Skin of body (tissue), 1 donor: ENCODE measurements at regions not wholly inside any gene's neighbourhood (a gene's known extent, or its start where the extent isn't known, plus 50 kb on each side); places are given as distances from the start of the nearest gene placed in this dataset.

Experiments
- DNase-seq: peaks from one replicate; lab custom pipeline; 2025; lab: John Stamatoyannopoulos, UW

- no peak for DNase-seq
Measured at GRCh38 chr3:148214705-148215104, 483.0 kb upstream of the AGTR1 start.

- no peak for DNase-seq
Measured at GRCh38 chr3:148217317-148217716, 480.4 kb upstream of the AGTR1 start.

- DNase-seq: no peak
Measured at GRCh38 chr3:148218222-148218621, 479.5 kb upstream of the AGTR1 start.

DNA sequence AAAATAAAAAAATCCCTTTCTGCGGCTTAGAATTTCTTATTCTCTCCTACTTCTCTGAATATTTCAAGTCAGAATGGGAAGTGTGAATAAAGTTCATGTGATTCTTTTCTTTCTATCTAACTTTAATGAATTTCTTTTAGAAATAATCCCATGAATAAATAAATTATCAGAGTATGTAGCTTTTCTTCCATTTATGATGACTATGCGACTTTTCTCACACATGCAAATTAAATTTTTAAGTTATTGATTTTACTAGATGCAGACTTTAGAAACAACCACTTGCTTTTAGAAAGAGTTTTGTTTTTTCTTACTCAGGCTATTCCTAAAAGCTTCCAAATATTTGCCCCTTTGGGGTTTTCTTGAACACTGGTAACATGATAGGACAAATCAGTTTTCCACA lies 477.7 kb upstream of the AGTR1 start:
- no peak for DNase-seq

DNA sequence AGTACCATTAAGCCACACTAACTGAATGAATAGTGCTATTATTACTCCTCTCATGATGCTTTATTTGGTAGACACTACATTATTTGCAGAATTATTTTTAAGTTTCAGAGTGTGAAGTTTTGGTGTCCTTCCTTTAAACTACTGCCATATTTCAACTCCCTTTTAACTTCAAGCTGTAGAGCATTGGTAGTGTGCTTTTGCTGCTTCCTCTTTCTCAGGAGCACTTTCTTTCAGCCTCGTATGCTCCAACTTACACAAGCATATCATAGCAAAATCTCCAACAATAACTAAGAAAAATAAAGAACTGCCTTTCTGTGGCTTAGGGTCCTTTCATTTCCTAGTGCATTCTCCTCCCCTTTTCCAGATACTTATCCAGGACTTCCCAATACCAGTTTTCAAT lies 476.4 kb upstream of the AGTR1 start:
- DNase-seq: no peak

- DNase-seq: no peak
Measured at GRCh38 chr3:148223266-148223665, 474.4 kb upstream of the AGTR1 start.

DNA sequence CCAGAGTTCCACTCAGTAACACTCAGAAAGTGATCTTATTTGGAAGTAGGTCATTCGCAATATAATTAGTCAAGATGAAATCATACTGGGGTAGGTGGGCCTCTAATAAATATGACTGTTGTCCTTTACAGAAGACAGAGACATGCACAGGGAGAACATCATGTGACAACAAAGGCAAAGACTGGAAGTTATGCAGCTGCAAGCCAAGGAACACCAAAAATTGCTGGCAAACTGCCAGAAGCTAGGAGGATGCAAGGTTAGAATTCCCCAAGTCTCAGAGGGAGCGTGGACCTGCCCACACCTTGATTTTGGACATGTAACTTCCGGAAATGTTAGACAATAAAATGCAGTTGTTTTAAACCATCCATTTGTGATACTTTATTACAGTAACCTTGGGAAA lies 471.5 kb upstream of the AGTR1 start:
- no peak for DNase-seq

DNA sequence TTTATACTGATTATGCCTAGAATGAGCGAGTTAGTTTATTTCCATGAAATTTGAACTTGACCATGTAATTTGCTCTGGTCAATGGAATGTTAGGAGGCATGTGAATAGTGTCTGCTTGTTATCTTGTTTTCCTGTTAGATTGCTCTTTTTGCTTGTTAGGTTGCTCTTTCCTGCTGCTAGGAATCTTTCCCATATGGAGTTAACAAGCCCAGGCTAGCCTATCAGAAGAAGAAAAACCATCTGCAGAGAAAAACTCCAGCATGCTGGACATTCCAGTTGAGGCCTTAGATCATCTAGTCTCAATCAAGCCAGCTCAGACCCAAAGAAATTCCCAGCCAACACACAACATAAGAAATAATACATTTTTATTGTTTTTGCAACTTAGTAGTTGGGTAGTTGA lies 470.2 kb upstream of the AGTR1 start:
- no peak for DNase-seq

DNA sequence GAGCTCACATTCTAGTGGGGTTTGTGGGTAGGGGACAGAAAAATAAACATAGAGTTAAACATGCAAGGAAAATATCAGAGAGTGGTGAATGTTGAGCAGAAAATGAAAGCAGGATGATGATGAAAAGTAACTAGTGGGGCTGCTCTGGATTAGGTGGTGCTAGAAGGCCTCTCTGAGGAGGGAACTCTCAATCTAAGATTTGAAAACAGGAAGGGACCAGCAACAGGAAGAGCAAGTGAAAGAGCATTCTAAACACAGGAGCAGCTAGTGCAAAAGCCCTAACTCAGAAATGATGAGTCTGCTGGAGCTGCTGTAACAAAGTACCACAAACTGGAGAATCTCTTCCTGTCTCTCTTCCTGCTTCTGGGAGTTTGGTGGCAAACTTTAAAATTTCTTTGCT lies 468.6 kb upstream of the AGTR1 start:
- DNase-seq: no peak

DNA sequence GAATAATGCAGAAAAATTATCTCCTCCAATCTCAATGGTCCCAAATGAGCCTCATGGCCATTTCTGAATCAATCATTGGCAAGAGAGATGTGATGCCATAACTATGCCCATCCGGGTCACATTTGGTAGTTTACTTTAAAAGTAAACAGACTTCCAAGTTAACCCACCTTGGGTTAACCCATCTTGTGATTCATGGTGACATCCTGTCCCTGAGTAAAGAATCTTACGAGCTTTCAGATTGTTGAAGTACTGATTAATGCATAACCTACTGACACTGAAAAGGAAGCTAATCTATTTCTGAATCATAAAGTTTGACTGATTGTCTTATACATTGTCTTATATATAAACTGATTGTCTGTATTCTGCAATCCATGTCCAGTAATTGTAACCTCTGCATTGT lies 467.2 kb upstream of the AGTR1 start:
- DNase-seq: no peak

GRCh38 chr3:148232389-148232788 lies 465.3 kb upstream of the AGTR1 start:
- no peak for DNase-seq

GRCh38 chr3:148233403-148233802 lies 464.3 kb upstream of the AGTR1 start:
- DNase-seq: no peak

DNA sequence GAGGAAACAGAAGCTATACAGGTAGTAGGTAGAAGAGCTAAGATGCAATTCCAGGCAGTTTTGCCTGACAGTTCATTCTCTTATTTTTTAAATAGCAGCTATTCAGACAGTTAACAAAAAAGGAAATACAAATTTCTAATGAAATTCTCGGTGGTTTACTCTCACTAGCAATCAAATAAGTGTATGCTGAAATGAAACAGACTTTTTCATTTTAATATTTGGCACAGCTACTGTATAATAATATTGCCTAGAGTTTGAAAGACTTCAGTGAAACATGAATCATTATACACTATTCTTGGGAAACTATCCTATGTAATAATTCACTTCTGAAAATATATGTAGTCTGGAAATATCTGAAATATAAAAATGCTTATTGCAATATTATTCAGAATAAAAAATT lies 463.2 kb upstream of the AGTR1 start:
- no peak for DNase-seq

DNA sequence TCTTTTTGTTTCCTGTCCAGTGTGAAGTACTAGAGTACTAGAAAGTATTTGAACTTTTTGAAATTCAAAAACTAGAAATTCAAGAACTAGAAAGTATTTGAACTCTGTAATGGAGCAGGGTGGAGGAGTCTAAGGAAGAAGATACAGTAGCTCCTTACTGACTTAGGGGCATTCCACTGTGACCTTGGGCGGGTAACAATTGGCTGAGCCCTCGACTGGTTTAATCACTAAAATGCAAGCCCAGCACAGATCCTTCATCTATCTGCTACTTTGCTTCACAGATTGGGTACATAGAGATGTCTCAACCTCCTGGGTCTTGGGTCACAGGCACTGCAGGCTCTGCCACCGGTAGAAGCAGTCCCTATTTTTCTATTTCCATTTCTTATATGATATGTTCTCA lies 462.1 kb upstream of the AGTR1 start:
- no peak for DNase-seq

- DNase-seq: no peak
Measured at GRCh38 chr3:148238421-148238821, 459.3 kb upstream of the AGTR1 start.

DNA sequence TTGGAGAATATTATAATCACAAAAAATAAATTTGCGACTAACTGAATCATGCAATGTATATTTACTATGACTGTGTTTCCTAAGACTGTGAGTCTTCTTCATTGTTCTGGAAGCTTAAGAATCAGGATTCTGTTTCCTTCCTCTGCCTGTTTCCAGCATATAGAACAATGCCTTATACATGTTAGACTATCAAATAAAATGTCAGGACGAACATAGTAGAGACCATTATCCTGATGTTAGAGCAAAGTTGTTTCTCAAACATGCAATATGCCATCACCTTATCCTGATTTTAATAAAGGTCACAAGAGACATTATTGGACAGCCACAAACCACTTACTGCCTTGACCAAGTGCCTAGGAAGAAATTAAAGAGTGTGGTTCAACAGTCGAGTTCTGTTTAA lies 457.4 kb upstream of the AGTR1 start:
- no peak for DNase-seq

DNA sequence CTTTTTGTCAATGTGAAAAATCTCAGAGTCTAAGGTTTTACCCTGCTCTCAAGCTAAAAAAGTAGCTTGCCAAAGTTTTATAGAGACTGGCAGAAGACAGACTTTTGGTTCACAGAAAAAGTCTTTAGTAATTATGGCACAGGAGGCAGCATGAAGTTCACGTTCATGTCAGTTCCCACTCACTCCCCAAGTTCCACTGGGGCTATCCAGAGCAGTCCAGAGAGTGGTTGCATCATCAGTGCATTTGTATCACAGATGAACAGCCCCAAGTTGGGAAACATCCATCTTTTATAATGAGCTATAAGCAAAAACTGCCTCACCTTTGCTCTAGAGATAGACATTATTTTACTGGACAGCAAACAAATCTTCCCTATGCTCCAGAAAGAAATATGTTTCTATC lies 454.1 kb upstream of the AGTR1 start:
- no peak for DNase-seq

- no peak for DNase-seq
Measured at GRCh38 chr3:148246291-148246923, 451.3 kb upstream of the AGTR1 start.

DNA sequence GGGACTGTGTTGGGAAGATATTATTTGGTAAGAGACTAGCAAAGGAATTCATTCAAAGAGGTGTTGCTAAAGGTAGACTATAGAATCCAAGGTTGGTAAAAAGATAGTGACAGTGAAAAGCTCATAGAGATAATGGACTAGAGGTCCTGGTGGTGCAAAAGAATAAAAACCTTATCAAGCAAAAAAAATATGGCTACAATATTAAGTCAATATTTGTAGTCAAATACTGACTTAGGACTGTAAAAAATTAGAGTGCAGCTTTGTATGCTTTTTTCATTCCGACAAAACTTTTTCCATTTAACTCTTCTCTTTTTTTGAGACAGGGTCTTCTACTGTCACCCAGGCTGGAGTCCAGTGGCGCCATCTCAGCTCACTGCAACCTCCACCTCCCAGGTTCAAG lies 444.0 kb upstream of the AGTR1 start:
- no peak for DNase-seq

GRCh38 chr3:148254402-148254801 lies 443.3 kb upstream of the AGTR1 start:
- DNase-seq: no peak

DNA sequence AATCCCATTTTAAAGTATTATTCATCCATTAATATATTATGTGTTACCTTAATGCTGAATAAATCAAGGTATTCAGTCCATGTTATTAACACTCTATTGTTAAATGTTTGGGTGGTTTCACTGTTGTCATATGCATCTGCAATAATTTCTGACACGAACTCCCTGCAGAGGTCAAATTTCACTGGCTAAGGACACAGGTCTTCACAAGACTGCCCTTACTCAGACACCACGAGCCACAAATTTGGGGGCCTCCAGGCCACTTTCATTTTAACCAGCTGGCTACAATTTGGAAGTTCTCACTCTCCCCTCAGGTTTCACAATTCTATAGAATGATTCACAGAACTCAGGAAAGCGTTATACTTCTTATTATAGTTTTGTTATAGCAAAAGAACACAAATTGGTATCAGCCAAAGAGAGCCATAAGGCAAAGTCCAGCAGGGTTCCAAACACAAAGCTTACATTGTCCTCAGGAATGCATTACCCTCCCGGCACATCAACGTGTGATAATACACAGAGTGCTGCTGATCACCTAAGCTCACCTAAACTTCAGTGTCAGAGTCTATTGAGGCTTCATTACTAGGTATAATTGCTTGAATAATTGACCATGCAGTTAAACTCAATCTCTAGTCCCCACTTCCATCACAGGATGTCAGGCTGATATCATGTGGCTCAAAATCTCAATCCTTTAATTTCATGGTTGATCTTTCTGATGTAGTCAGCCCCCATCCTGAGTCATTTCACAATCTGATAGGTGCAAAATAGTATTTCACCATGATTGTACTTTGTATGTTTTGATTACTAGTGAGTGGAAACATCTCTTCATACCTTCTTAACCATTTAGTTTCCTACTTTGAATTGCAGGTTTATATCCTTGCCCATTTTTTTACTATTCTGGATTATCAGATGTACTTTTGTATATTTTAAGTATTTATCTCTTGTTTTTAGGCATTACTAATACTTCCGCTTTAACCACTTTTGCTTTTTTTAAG lies 441.4 kb upstream of the AGTR1 start:
- DNase-seq: no peak

DNA sequence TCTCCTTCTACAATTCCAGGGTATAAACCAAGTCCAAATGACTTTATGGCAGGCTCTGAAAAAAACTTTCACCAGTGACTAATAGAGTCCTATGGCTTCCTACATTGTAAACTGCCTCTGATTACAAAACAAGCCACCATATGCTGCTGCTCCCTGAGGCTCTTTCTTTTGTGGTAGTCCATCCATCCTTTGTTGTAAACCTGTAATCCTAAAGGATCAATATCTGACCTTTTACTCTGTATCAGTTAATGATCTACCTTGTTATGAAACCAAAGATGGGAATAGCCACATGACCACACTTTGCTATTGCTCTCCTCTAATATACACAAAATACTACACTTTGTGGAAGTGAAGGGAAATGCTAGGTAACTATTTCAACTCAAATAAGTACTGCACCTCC lies 434.7 kb upstream of the AGTR1 start:
- no peak for DNase-seq

DNA sequence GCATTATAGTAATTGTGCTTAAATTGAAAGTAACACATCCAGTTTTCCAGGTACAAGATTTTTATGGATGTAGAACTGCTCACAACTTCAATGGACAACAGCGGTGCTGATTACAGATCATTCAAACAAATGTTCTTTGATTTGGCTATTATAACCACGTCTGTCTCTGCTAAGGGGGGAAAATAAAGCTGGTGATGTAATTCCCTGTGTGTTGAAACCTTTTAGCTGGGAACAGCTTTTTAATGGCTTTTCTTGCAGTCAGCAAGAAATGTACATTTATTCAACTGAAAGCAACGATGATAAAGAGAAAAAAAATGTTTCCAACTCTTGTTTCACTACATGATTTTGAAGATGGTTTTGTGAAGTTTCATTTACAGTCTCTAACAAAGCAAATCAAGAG lies 431.9 kb upstream of the AGTR1 start:
- no peak for DNase-seq
